ENCODE measurements at regions not wholly inside any gene's neighbourhood (a gene's known extent, or its start where the extent isn't known, plus 50 kb on each side); places are given as distances from the start of the nearest gene placed in this dataset.

DNA sequence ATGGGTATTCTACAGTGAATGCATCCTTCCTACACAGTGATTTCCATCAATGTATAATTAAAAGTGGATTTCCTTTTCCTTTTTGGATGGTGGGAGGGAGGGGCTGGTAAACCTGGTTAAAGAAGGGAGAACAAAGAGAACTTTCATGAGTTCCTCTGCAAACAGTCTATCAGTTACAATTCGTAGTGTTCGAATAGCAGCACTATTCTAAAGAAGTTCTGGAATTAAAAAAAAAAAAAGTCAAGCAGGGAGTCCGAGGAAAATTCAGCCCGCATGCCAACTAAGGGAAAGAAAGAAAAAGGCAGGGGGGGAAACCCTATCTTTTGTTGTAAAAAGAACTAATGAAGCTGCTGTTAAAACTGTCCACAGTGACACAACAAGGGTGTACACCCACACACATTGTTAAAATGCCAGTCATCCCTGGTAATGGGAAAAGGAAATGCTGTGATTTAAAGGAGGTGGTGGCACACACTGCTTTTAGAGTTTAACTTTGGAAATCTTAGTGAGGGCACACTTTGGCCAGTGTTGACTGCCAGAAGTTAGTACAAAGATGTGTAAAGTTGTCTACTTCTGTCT lies 521.2 kb downstream of the ZIC1 start:
- ATAC-seq (no peak), DNase-seq (ENCODE audit: low spot score) (no peak)

DNA sequence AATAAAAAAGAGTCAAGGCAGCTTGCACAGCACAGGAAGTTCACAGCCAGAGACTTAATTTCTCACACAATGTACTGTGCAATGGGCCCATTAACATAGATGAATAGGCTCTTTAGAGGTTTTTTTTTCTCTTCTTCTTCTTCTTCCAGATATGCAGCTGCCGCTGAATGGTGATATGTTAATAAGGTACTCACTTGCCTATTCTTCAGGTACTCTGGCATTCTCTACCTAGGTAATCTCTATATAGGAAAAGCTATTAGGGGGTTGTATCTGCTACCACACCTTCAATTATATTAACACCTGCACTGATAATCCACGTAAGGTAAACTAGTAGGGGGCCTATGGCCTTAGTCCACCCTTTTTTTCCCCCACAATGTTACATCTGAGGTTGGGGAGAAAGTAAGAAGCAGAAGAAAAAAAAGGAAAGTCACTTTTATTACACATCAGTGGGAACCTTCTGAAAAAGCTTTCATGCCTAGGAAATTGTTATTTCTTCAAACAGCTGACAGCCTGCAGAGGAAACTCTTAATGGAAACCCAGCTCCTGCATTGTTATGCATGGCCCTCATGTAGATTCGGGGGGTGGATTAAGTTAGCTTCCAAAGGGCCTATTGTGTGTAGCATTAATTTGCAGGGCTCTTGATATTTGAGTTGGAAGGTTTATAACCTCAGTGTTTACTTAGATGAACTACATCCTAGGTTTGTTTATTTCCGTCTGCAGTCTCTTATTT lies 525.5 kb downstream of the ZIC1 start:
- DNase-seq (ENCODE audit: low spot score), result no peak
- ATAC-seq, result no peak

DNA sequence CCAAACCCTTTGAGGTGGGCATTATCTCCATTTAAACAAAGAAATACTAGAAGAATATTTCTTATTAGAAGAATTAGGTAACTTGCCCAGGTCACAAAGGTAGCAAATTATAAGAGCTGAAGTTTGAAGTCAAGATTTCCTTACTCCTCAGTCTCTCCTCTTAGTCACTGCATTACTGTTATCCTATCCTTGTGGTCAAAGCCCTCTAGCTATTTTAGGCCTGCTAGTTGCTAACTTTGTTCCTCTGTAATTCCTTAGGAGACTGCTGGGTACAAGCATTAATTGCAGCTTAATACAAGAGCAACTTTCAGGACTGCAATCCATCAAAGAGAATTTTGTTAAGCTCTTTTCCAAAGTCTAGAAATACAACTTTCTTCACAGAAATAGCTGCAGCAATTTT lies 528.2 kb downstream of the ZIC1 start:
- no peak for ATAC-seq
- no peak for DNase-seq (ENCODE audit: low spot score)

DNA sequence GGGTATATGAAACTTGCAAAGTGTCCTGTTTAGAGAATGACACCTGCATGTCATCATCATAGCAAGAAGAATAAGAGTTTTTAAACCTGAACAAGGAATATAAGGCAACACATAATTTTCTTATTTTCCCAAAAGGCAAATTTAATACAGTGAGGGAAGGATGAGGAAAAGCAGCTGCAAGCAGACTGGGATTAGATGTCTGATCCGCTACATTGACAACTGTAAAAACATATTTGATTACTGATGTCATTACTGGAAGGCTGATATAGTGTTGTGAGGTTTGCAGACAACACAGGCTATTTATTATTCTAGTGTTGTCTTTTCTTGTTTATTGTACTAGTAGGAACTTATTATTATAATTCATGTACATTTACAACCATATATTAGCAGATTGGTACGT lies 528.7 kb downstream of the ZIC1 start:
- DNase-seq (ENCODE audit: low spot score) (no peak), ATAC-seq (no peak)

DNA sequence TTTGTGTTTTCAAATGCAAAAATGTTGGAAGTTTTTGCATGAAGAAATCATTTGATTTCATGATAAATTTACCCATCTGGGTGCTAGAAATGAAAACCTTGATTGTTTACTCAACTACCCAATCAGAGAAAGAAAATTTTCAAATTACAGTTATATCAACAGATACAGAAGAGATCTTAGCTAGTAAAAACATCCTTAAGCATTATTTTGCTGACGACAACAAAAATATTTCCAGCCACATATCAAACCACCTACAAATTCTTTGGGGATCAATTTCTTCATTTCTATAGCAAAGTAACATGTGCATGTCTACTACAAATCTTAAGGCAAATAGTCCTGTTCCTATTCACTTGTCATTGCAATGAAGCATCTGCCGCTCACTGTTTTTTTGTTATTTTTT lies 530.3 kb downstream of the ZIC1 start:
- ATAC-seq (no peak), DNase-seq (ENCODE audit: low spot score) (no peak)

DNA sequence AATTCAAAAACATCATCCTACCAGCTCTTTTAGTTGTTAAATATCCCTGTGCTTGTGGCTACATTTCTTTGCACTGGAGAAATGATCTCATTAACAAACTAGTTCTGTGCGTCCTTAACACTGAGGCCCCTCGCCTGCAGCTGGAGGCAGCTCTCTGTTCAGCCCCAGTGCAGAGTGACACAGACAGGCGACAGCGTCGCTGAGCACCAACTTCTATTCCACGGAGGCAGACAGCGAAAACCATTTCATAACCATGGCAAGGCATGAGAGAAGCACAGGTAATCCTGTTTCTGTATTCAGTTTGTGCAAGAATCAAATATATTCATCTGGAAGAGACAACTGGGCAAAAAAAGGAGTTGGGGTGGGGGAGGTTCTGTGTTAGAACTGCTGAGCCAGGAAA lies 530.7 kb downstream of the ZIC1 start:
- ATAC-seq (no peak), DNase-seq (ENCODE audit: low spot score) (no peak)

DNA sequence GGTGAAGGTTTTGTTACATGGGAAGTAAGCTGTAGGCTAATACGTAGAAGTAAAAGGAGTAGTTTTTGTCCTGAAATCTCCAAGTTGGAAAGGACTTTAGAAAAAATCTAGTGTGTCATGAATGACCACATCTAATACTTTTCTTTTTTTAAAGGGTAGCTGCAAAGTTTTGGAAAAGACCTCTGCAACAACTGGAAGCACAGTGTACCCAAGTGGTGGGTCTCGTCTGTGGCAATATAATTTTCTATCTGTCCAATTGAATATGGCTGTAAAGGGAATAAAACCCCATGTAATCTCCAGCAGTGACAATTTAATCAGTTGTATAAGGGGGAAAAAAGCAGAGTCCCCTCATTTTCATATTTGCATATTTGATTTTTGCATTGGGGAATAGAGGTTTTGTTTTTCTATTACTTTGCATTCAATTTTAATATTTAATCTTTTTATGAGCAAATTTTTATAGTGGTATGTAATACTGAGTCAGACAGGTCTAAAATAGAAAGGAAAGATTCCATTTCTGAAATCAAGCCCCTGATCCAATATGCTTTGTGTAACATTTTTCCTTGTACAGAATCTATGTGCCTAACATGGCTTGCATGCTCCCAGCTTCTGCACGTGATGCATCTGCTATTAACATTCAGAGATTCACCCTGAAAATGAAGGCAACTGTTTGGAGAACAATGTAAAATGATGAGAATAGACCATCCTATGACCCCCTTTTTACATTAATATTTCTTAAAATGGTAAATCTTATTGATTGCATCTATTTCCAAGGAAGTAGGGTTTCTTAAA lies 531.4 kb downstream of the ZIC1 start:
- DNase-seq (ENCODE audit: low spot score), result no peak

DNA sequence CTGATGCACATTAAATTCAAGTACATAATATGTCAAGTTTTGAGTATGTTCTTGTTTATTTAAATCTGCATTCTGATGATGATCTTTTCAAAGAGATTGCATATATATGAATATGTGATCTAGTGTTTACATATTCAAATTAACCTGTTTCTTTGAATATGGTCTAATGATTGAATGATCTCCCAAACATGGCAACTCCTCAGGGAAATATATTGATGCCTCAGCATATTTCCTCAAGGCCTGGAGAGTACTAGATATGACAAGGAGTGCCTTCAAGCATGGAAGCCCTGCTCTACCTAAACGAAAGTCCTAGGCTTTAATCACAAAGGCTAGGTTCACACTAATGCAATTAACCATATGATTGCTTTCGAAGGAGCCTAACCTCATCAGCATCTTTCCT lies 532.8 kb downstream of the ZIC1 start:
- no peak for DNase-seq (ENCODE audit: low spot score)
- no peak for ATAC-seq

More for the DNA sequence above, 531.4 kb downstream of the ZIC1 start:
- ATAC-seq, result no peak

DNA sequence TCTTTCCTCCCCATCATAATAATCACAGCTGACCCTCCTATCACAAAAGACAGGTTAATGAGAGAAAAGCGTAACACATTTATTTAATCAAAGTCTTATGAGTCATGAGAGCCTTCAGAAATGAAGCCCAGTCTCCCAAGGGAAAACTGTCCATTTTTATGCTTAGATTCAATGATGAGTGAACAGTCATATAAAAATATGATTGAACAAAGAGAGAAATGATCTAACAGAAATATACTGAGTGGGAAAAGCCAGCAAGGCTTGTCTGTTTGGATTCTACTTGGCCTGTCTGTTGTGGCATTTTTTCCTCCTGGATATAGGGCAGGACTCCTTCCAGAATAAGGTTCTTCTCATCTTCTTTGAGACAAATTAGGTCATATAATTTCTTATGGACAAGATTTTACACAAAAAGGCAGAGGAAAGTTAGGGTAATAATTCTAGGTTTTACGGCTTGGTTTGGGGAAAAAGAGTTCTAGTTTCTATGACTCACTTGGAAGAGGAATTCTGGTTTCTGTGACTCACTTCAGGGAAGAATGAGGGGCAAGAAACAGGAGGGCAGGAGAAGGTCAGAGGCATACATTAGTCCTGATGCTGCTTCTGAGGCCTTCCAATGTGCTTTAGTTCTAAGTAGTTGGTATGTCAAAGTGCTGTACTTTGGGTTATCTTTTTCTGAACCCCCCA lies 534.2 kb downstream of the ZIC1 start:
- ATAC-seq (no peak), DNase-seq (ENCODE audit: low spot score) (no peak)

DNA sequence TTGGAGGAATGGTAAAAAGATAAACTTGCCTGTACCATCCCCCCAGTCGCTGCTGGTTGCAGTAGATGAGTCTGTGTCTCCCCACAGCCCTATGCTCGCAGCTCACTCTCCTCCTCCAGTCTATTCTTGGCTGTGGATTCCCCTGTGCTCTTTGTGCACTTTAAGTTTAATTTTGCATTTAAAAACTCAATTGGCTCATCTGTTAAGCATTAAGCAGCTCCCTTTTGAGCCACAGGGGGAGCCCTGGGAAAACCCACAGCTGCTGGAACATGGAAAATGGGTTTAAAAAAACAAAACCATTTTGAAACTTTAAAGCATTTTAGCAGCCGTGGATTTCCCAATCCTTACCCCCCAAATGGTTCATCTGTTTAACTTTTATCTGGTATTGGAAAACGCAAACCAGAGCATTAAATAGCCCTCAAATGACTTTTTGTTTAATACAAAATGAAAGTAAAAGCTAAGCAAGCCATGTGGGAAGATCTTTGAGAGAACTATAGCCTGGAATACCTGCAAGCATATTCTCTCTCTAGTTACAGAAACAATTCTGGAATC lies 536.9 kb downstream of the ZIC1 start:
- DNase-seq (ENCODE audit: low spot score), result peak; percentile 54
- ATAC-seq, result peak; percentile 98

DNA sequence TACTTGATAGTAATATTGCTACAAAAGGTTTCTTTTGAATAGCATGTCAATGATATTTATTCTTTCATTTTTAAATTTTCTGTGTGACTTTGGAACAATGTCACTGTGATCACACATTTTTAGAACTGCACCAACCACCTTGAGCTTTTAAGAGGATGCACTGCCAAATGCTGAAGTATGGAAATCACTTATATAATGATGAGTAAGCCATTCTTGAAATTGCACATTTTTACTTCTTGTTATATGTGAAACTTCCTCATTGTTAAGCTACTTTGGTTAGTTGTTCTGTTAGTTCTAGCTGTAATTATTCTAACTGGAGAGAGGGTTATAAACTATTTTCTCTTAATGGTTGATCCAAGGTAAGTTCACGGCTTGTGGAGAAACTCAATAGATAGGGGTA lies 547.5 kb downstream of the ZIC1 start:
- no peak for ATAC-seq
- no peak for DNase-seq (ENCODE audit: low spot score)

DNA sequence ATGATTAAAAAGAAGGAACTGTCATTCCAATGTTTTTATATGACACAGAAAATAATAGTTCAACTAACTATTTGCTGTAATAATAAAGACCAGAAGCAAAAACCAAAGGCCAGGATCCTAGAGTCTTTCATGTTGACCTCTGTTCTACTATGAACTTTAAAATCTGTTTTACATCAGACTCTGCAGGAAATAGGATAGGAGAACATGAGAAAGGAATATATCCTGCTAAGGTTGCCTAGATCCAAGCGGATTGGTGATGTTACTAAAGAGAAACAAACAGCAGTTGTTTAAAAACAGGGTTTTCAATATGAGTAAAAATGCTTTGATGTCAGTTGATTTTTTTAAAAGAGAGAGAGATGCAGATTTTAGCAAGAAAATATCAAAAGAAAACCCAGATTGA lies 549.6 kb downstream of the ZIC1 start:
- DNase-seq (ENCODE audit: low spot score) (no peak), ATAC-seq (no peak)

DNA sequence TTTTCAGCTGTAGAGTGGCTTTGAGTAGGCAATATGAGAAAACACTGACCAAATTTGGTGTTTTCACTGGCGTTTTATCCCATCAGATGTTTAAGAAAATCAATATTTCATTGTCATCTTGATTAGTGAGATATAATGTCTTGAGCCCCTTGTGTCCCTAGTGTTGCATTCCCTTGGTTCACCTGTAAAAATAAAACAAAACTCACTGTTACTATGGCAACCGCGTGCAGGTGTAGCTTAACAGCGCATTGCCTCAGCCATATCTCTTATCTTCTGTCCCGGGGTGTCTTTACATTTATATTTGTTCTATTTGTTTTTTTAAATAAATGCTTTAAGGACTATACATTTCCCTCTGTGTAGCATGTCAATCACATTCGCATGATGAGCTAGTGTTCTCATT lies 551.6 kb downstream of the ZIC1 start:
- DNase-seq (ENCODE audit: low spot score) (no peak), ATAC-seq (no peak)

DNA sequence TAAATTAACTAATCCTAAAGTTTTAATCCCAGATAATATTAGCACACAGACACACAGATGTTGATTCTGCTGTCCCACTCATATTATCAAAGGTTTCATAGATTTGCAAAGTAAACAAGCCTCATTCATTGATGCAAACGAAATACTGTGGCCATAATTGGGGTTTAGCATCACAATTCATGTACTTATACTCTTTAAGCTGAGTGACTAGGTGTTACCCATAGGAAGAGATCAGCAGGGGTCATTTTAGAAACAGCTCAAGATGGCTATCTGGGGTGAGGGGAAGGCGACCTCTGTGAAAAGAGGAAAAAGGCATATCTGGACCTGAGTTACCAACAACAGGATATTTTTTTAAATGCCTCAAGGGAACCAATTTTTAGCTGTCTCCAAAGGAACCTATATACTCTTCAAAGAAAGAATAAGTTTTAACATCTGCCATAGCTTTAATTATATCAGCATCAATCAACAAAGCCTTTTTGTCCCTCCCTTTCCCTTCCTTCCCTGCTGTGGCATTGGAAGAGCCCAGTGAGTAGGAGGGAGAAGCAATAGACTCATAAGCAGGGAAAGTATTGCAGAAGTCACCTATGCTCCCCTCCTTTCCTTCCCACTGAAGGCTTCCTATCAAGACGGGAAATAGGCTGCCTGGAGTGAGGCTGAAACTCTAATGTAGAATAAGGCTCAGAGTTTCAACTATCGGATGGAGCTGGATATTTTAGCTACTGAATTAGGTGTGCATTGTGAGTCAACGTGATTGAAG lies 553.4 kb downstream of the ZIC1 start:
- DNase-seq (ENCODE audit: low spot score) (no peak), ATAC-seq (no peak)

DNA sequence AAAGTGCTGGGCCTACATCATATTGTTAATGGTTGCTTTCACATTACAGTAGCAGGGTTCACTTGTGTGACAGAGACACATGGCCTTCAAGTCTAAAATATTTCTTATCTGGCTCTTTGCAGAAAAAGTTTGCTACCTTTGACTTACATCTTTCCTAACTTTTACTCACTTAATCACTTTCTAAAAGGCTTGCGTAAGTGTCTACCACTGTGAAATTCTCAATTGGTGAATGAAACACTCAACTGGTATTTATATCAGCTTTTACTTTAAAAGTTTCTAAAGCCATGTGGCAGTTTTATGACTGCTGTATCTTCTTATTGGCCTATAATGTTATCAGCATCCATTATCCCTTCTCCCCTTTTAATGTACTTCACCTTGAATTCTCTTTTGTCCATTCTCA lies 554.5 kb downstream of the ZIC1 start:
- ATAC-seq, result no peak
- no peak for DNase-seq (ENCODE audit: low spot score)

DNA sequence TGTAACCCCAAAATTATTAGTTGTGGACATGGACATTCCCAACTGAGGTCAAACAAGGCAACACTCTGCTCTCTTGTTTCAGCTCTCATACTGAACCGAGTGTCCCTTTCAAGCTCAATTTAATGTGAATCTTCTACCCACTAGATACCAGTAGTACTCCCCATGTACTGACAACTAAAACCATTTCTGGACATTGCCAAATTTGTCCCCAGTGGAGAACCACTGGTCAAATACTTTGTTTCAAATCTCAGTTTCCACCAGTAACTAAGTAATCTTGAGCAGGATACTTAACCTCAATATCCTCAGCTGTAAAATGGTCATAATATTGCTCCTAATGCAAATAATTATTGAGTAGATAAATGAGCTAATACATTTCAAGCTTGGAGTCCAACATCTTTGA lies 566.0 kb downstream of the ZIC1 start:
- no peak for ATAC-seq
- no peak for DNase-seq (ENCODE audit: low spot score)

DNA sequence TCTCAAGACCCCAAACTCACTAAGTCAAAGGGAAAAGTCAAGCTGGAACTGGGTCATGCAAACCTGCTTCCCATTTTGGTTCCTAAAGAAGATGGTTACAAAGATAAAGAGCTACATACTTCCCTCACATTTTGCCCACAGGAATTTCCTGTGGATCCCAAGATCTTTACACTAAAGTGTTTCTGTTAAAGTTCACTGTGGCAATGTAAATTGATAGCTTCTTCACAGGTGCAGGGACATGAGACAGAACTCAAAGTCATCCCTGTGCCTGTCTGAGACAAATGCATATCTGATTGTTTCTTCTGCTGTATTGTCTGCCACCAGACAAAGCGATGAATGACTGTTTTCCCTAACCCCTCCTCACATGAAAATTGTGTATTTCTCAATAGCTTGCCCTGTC lies 567.8 kb downstream of the ZIC1 start:
- DNase-seq (ENCODE audit: low spot score) (no peak), ATAC-seq (no peak)

DNA sequence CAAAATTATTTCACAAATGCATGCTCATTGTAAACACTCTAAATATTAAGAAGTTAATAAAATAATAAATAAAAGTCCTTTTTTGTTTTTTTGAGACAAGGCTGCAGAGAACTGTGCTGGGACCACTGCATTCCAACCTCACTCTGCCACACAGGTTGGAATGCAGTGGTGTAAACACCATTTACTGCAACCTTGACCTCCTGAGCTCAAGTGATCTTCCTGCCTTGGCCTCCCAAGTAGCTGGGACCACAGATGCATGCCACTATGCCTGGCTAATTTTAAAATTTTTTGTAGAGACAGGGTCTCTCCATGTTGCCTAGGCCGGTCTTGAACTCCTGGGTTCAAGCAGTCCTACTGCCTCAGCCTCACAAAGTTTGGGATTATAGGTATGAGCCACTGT lies 578.4 kb downstream of the ZIC1 start:
- DNase-seq (ENCODE audit: low spot score) (no peak), ATAC-seq (no peak)

DNA sequence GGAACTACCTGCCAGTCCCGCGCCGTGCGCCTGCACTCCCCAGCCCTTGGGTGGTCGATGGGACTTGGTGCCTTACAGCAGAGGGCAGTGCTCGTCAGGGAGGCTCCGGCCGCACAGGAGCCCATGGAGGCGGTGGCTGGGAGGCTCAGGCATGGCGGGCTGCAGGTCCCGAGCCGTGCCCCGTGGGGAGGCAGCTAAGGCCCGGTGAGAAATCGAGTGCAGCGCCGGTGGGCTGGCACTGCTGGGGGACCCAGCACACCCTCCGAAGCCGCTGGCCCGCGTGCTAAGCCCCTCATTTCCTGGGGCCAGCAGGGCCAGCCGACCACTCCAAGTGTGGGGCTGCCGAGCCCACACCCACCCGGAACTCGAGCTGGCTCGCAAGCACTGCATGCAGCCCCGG lies 580.2 kb downstream of the ZIC1 start:
- DNase-seq (ENCODE audit: low spot score) (no peak), ATAC-seq (no peak)

DNA sequence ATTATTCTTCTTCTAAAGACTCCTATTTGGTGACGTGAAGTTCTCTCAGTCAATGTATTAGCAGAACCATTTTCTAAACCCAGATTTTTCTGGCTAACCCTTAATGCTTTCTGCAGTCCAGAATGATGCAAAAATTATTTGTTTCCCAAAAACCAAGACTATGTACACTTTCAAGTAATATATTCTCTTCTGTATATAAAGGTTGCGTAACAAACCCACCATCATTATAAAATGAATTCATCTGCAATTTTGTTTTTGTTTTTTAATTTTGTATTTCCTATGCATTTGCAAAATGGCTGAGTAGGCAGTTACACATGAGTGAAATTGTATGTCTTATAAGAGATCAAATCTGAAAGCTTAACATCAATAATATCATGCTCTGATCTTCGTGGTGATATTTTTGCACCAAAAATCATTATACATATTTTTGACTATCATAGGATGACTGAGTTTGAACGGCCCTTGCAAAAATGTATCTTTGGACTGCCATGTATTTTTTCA lies 593.6 kb downstream of the ZIC1 start:
- ATAC-seq, result no peak
- DNase-seq (ENCODE audit: low spot score), result no peak

DNA sequence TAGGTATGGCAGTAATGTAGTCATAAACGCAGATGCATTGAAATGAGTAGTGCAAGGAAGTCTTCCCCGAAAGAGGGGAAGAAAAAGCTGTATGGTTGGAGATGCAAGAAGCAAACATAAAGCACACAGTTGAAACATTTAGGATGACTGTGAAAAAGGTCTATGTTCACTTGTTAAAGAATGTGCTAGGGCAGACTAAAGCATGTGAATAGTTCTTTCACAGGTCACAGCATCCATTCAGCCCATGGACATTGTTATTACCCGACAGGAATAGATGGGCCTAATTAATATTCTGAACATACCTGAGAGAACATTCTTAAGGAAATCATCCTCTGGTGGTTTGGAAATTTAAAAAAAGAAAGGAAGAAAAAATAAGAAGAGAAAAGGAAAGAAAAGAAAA lies 595.2 kb downstream of the ZIC1 start:
- ATAC-seq (no peak), DNase-seq (ENCODE audit: low spot score) (no peak)
